ENCODE measurements at regions not wholly inside any gene's neighbourhood (a gene's known extent, or its start where the extent isn't known, plus 50 kb on each side); places are given as distances from the start of the nearest gene placed in this dataset.

- H3K4me3 ChIP-seq (ENCODE audit: low read depth, low read length): no peak overlapping the region
- DNase-seq (ENCODE audit: low read depth): no peak
These were observed 55.2 kb upstream of the KCNH8 start for GRCh38 chr3:19093084-19093483.

GRCh38 chr3:19077388-19077787 is 70.9 kb upstream of the KCNH8 start:
- H3K4me3 ChIP-seq (ENCODE audit: low read depth, low read length): no peak overlapping the region
- DNase-seq (ENCODE audit: low read depth): no peak

- no peak overlapping the region for H3K4me3 ChIP-seq (ENCODE audit: low read depth, low read length)
- no peak for DNase-seq (ENCODE audit: low read depth)
These were observed 73.3 kb upstream of the KCNH8 start for GRCh38 chr3:19075037-19075436.

- DNase-seq (ENCODE audit: low read depth): no peak
- no peak overlapping the region for H3K4me3 ChIP-seq (ENCODE audit: low read depth, low read length)
These were observed 73.9 kb upstream of the KCNH8 start for GRCh38 chr3:19074257-19074900.

- H3K4me3 ChIP-seq (ENCODE audit: low read depth, low read length): no peak overlapping the region
- no peak for DNase-seq (ENCODE audit: low read depth)
These were observed 74.8 kb upstream of the KCNH8 start for GRCh38 chr3:19073341-19074105.

- no peak overlapping the region for H3K4me3 ChIP-seq (ENCODE audit: low read depth, low read length)
- no peak for DNase-seq (ENCODE audit: low read depth)
These were observed 78.0 kb upstream of the KCNH8 start for GRCh38 chr3:19070325-19070724.

- no peak for DNase-seq (ENCODE audit: low read depth)
These were observed 83.3 kb upstream of the KCNH8 start for GRCh38 chr3:19065027-19065426.

GRCh38 chr3:19063936-19064335 is 84.4 kb upstream of the KCNH8 start:
- no peak for DNase-seq (ENCODE audit: low read depth)
- H3K4me3 ChIP-seq (ENCODE audit: low read depth, low read length): no peak overlapping the region

More at GRCh38 chr3:19065027-19065426, 83.3 kb upstream of the KCNH8 start:
- no peak overlapping the region for H3K4me3 ChIP-seq (ENCODE audit: low read depth, low read length)

GRCh38 chr3:19060404-19060803 is 87.9 kb upstream of the KCNH8 start:
- DNase-seq (ENCODE audit: low read depth): no peak
- no peak overlapping the region for H3K4me3 ChIP-seq (ENCODE audit: low read depth, low read length)

GRCh38 chr3:19052874-19053273 is 95.4 kb upstream of the KCNH8 start:
- DNase-seq (ENCODE audit: low read depth): no peak
- H3K4me3 ChIP-seq (ENCODE audit: low read depth, low read length): no peak overlapping the region

GRCh38 chr3:19046440-19046839 is 101.9 kb upstream of the KCNH8 start:
- DNase-seq (ENCODE audit: low read depth): no peak

GRCh38 chr3:19030522-19030839 is 117.8 kb upstream of the KCNH8 start:
- H3K4me3 ChIP-seq (ENCODE audit: low read depth, low read length): no peak overlapping the region
- DNase-seq (ENCODE audit: low read depth): no peak

More at GRCh38 chr3:19046440-19046839, 101.9 kb upstream of the KCNH8 start:
- no peak overlapping the region for H3K4me3 ChIP-seq (ENCODE audit: low read depth, low read length)

GRCh38 chr3:19029837-19030521 is 118.3 kb upstream of the KCNH8 start:
- no peak for DNase-seq (ENCODE audit: low read depth)
- no peak overlapping the region for H3K4me3 ChIP-seq (ENCODE audit: low read depth, low read length)

- no peak overlapping the region for H3K4me3 ChIP-seq (ENCODE audit: low read depth, low read length)
- no peak for DNase-seq (ENCODE audit: low read depth)
These were observed 122.9 kb upstream of the KCNH8 start for GRCh38 chr3:19025441-19025840.

- no peak for DNase-seq (ENCODE audit: low read depth)
- no peak overlapping the region for H3K4me3 ChIP-seq (ENCODE audit: low read depth, low read length)
These were observed 125.8 kb upstream of the KCNH8 start for GRCh38 chr3:19022546-19022945.

- no peak for DNase-seq (ENCODE audit: low read depth)
These were observed 131.5 kb upstream of the KCNH8 start for GRCh38 chr3:19016851-19017250.

GRCh38 chr3:19013879-19014278 is 134.4 kb upstream of the KCNH8 start:
- DNase-seq (ENCODE audit: low read depth): no peak
- no peak overlapping the region for H3K4me3 ChIP-seq (ENCODE audit: low read depth, low read length)

More at GRCh38 chr3:19016851-19017250, 131.5 kb upstream of the KCNH8 start:
- no peak overlapping the region for H3K4me3 ChIP-seq (ENCODE audit: low read depth, low read length)

GRCh38 chr3:19012846-19013245 is 135.5 kb upstream of the KCNH8 start:
- DNase-seq (ENCODE audit: low read depth): no peak

GRCh38 chr3:19002606-19003005 is 145.7 kb upstream of the KCNH8 start:
- H3K4me3 ChIP-seq (ENCODE audit: low read depth, low read length): no peak overlapping the region
- DNase-seq (ENCODE audit: low read depth): no peak

More at GRCh38 chr3:19012846-19013245, 135.5 kb upstream of the KCNH8 start:
- H3K4me3 ChIP-seq (ENCODE audit: low read depth, low read length): no peak overlapping the region

GRCh38 chr3:18998069-18998468 is 150.2 kb upstream of the KCNH8 start:
- no peak for DNase-seq (ENCODE audit: low read depth)
- no peak overlapping the region for H3K4me3 ChIP-seq (ENCODE audit: low read depth, low read length)

GRCh38 chr3:18992709-18993108 is 155.6 kb upstream of the KCNH8 start:
- DNase-seq (ENCODE audit: low read depth): no peak
- H3K4me3 ChIP-seq (ENCODE audit: low read depth, low read length): no peak overlapping the region

Measured in skeletal muscle cell (primary cell).